DND-41 (cell line): ENCODE measurements at regions not wholly inside any gene's neighbourhood (a gene's known extent, or its start where the extent isn't known, plus 50 kb on each side); places are given as distances from the start of the nearest gene placed in this dataset.

Source experiments
- ATAC-seq: fragments of 200-7000 bp; cut with Tn5 transposase; 3 replicates; pipeline ENCODE4 v1.9.1; 2021; ENCODE audit warnings: low read depth; ENCODE audit not compliant: insufficient read depth
- DNase-seq: peaks from one replicate; pipeline ENCODE4 v3.0.0-alpha.2; 2020
- H2AFZ ChIP-seq: 2 replicates; pipeline ENCODE4 v1.6.0; 2012; ENCODE audit warnings: low read depth, low read length
- H3K27ac ChIP-seq: 2 replicates; pipeline ENCODE4 v1.5.1; 2012; ENCODE audit warnings: low read length, inconsistent platforms
- H3K27me3 ChIP-seq: fragments of 200-600 bp; sonication (generic); 2 replicates; pipeline ENCODE4 v1.6.0; 2012; ENCODE audit warnings: low read length, mild to moderate bottlenecking, inconsistent platforms; ENCODE audit not compliant: insufficient read depth, poor library complexity
- H3K36me3 ChIP-seq: 2 replicates; pipeline ENCODE4 v1.5.1; 2012; ENCODE audit warnings: low read length, inconsistent platforms; ENCODE audit not compliant: insufficient read depth
- H3K4me1 ChIP-seq: 2 replicates; pipeline ENCODE4 v1.5.1; 2012; ENCODE audit warnings: mild to moderate bottlenecking, low read length; ENCODE audit not compliant: insufficient read depth
- H3K4me2 ChIP-seq: 2 replicates; pipeline ENCODE4 v1.6.0; 2012; ENCODE audit warnings: mild to moderate bottlenecking, moderate library complexity, low read length, inconsistent platforms; ENCODE audit not compliant: insufficient read depth
- H3K4me3 ChIP-seq, 2 experiments: fragments of 200-600 bp in 1 of 2; shearing (Covaris generic) in 1 of 2; 2 replicates each; pipeline ENCODE4 v1.5.1; 2012 to 2016; ENCODE audit warnings: inconsistent platforms in 2 of 2, low read length in 2 of 2, mild to moderate bottlenecking in 2 of 2, low read depth in 1 of 2, moderate library complexity in 1 of 2
- H3K79me2 ChIP-seq: 2 replicates; pipeline ENCODE4 v1.6.0; 2012; ENCODE audit warnings: low read length, inconsistent platforms; ENCODE audit not compliant: insufficient read depth
- H3K9ac ChIP-seq: 2 replicates; pipeline ENCODE4 v1.6.0; 2012; ENCODE audit warnings: low read depth, mild to moderate bottlenecking, inconsistent platforms, low read length, moderate library complexity
- H3K9me3 ChIP-seq: 2 replicates; pipeline ENCODE4 v1.5.1; 2012; ENCODE audit warnings: low read length, moderate library complexity, mild to moderate bottlenecking, inconsistent platforms; ENCODE audit not compliant: insufficient read depth, severe bottlenecking
- H4K20me1 ChIP-seq: 2 replicates; pipeline ENCODE4 v1.6.0; 2012; ENCODE audit warnings: low read length; ENCODE audit not compliant: insufficient read depth
- CTCF ChIP-seq: IDR thresholded peaks from 2 replicates; pipeline ENCODE4 v1.5.1; 2012; ENCODE audit warnings: borderline replicate concordance, low read length, moderate library complexity, mild to moderate bottlenecking; ENCODE audit not compliant: poor library complexity, severe bottlenecking; ENCODE audit errors: extremely low read depth
- EZH2 ChIP-seq: IDR thresholded peaks from 3 replicates; pipeline ENCODE4 v1.6.1; 2012; ENCODE audit warnings: borderline replicate concordance, low read depth, mild to moderate bottlenecking, moderate library complexity, low read length, inconsistent platforms; ENCODE audit not compliant: severe bottlenecking

- no peak overlapping the region for H3K4me2 ChIP-seq
- peaks cover 20% of the 10 kb centered on the region for H3K4me1 ChIP-seq
- H3K27ac ChIP-seq: no peak overlapping the region
- ATAC-seq: no peak
- no peaks in the 10 kb centered on the region for H3K36me3 ChIP-seq
- no peak for TF ChIP-seq EZH2
- H3K79me2 ChIP-seq: no peaks in the 10 kb centered on the region
- H3K9me3 ChIP-seq: no peaks in the 10 kb centered on the region
- H3K4me3 ChIP-seq: no peak overlapping the region
- no peak for DNase-seq
- no peaks in the 10 kb centered on the region for H4K20me1 ChIP-seq
- H3K27me3 ChIP-seq: no peaks in the 10 kb centered on the region
- H2AFZ ChIP-seq: no peak overlapping the region
- H3K9ac ChIP-seq: no peak overlapping the region
These were observed 108.5 kb downstream of the CAVIN4 start for GRCh38 chr9:100686420-100686819.

- no peaks in the 10 kb centered on the region for H3K9me3 ChIP-seq
- H3K36me3 ChIP-seq: no peaks in the 10 kb centered on the region
- no peak overlapping the region for H3K4me3 ChIP-seq
- no peak overlapping the region for H3K4me2 ChIP-seq
- peak overlapping the region; percentile 48; the same call in 1 of the 2 replicates for H3K27ac ChIP-seq
- DNase-seq (peak; percentile 65), ATAC-seq (peak; percentile 99)
- no peak overlapping the region for H3K9ac ChIP-seq
- no peak overlapping the region for H2AFZ ChIP-seq
- H3K4me1 ChIP-seq: peaks cover 20% of the 10 kb centered on the region
- H3K79me2 ChIP-seq: no peaks in the 10 kb centered on the region
- no peaks in the 10 kb centered on the region for H3K27me3 ChIP-seq
- H4K20me1 ChIP-seq: no peaks in the 10 kb centered on the region
- TF ChIP-seq CTCF (no peak), EZH2 (no peak)
These were observed 111.8 kb downstream of the CAVIN4 start for GRCh38 chr9:100689635-100690034.

- Histone ChIP-seq H3K4me1 (peaks cover 20% of the 10 kb centered on the region), H3K9me3 (no peaks in the 10 kb centered on the region), H3K4me3 (no peak overlapping the region), H4K20me1 (no peaks in the 10 kb centered on the region), H3K27ac (peak overlapping the region; percentile 37; the same call in 1 of the 2 replicates), H3K9ac (no peak overlapping the region), H3K4me2 (no peak overlapping the region), H3K27me3 (no peaks in the 10 kb centered on the region), H2AFZ (peak overlapping the region; percentile 19; the same call in 1 of the 2 replicates), H3K36me3 (no peaks in the 10 kb centered on the region), H3K79me2 (no peaks in the 10 kb centered on the region)
- DNase-seq (peak; percentile 11), ATAC-seq (peak; percentile 53)
- TF ChIP-seq EZH2: no peak
- peak; percentile 38 for TF ChIP-seq CTCF
These were observed 112.6 kb downstream of the CAVIN4 start for GRCh38 chr9:100690438-100690837.

DNA sequence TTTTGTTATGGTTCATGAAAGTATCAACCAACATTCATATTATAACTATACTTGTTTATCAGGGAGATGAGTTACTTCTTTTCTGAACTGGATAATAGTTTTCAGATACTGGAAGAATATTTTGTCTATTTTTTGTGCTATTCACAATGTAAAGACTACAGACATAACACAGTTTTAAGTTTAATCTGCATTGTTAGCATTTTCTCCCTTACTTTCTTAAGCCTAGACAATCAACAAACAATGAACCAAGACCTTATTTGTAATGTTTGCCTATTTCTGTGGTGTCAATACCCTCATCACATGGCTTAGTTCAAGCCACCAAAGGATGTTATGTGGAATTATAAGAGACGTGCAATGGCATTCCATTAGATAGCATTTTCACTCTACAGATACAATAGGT lies 119.5 kb downstream of the CAVIN4 start:
- H3K9me3 ChIP-seq: no peaks in the 10 kb centered on the region
- no peak for ATAC-seq

More for the DNA sequence above, 119.5 kb downstream of the CAVIN4 start:
- H3K4me2 ChIP-seq: no peak overlapping the region
- no peaks in the 10 kb centered on the region for H3K4me1 ChIP-seq
- TF ChIP-seq CTCF: no peak
- no peak for TF ChIP-seq EZH2
- no peak overlapping the region for H3K27ac ChIP-seq
- no peaks in the 10 kb centered on the region for H3K79me2 ChIP-seq
- no peak overlapping the region for H3K9ac ChIP-seq
- DNase-seq: no peak
- H3K36me3 ChIP-seq: no peaks in the 10 kb centered on the region
- no peaks in the 10 kb centered on the region for H3K27me3 ChIP-seq
- no peak overlapping the region for H3K4me3 ChIP-seq
- H2AFZ ChIP-seq: no peak overlapping the region
- no peaks in the 10 kb centered on the region for H4K20me1 ChIP-seq
